ENCODE measurements at regions not wholly inside any gene's neighbourhood (a gene's known extent, or its start where the extent isn't known, plus 50 kb on each side); places are given as distances from the start of the nearest gene placed in this dataset.

- TF ChIP-seq POLR2AphosphoS5 (IDR thresholded peaks at IDR 0.05; ENCODE audit: low read depth, low read length) (no peak), CTCF (IDR thresholded peaks at IDR 0.05; ENCODE audit: control extremely low read depth in 1 of 3, insufficient read depth in 1 of 3, low read depth in 1 of 3, low read length in 3 of 3) (no peak), TAF1 (IDR thresholded peaks at IDR 0.05; ENCODE audit: low read depth, low read length) (no peak), TEAD4 (IDR thresholded peaks at IDR 0.05; ENCODE audit: low read depth, low read length) (no peak)
Observed at GRCh38 chr4:169885893-169886292, 128.1 kb upstream of the HPF1 start.

All from H1 (cell line).